CD4-positive, alpha-beta T cell treated with Interleukin-1 beta for 1 hour (primary cell): ENCODE measurements at regions not wholly inside any gene's neighbourhood (a gene's known extent, or its start where the extent isn't known, plus 50 kb on each side); places are given as distances from the start of the nearest gene placed in this dataset.
"Not testable (repeated sequence)": the region's sequence is repeated elsewhere in the genome, so short reads cannot be mapped to it uniquely, and the experiment has no call there.

Source experiments
- DNase-seq, 2 donors: peaks; one replicate each; pipeline ENCODE4 v3.0.0-alpha.2; 2020 to 2022

DNA sequence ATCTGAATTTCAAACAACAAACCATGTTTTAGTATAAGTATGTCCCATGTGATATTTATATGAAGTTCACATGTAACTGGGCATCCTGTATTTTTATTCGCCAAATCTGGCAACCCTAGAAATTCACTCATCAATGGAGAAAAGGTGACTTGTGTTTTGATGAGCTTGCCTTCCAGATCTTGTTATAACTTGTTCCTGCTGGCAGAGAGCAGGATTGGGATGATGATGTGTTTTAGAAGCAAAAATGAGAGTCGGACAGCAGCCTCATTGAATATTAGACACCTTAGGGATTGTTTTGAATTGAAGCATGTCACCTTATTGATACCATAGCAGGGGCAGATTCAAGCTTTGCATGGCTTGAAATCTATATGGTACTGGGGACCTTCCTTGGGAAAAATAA, 85.4 kb upstream of the MED13 start:
- DNase-seq: no peak

DNA sequence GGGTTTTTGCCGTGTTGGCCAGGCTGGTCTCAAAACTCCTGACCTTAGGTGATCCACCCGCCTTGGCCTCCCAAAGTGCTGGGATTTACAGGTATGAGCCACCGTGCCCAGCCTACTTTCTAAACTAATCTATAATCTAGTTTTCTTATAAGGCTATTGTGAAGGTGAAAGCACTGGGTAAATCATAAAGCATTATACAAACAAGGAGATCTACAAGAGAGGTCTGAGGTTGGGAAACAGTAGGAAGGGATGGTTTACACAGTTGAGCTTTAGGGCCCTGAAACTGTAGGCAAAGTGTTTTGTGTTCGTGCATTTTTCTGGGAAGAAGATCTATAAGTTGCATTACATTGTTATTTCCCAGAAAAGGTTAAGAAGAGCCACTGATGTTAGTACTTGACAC, 84.9 kb upstream of the MED13 start:
- DNase-seq: no peak

DNA sequence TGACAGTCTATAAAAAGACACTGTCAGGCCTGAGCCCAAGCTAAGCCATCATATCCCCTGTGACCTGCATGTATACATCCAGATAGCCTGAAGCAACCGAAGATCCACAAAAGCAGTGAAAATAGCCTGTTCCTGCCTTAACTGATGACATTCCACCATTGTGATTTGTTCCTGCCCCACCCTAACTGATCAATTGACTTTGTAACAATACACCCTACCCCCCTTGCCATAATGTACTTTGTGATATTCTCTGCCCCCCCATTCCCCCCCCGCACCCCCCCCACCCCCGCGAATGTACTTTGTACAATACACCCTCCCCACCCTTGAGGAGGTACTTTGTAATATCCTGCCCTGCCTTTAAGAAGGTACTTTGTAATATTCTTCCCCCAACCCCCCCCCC, 82.2 kb upstream of the MED13 start:
- no peak for DNase-seq

DNA sequence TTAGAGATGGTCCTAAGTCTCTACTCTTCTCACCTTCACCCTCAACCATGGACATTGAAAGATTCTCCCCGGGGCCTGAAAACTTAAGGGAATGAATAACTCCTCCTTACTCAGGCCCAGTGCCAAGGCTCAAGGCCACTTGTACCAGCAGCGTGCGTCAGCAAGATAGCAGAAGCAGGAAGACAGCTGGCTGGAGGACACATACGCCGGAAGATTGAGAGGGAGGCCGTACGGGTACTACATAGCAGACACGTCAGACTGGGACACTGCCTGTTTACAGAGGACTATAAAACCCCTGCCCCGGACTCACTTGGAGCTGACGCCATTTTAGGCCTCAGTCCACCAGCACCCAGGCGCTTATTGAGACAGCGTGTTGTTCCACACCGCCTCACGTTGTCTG, 75.8 kb upstream of the MED13 start:
- no peak for DNase-seq

DNA sequence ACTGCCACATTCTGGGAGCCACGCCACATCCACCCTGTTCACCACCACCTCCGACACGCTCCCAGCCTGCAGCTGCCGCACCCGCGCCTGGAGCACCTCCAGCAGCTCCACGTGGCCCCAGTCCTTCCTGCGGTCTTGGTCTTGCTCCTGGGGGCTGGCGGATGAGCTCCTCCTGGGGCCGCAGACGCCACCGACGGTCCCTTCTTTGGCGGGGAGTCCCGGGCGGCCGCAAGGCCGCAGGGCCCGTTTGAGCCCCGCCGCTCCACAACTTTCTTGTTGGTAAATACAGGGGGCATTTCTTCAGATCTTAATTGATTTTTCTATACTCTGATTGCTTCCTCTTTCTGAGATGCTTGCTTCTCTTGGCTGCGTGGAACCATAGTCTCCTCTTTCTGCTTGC, 75.3 kb upstream of the MED13 start:
- DNase-seq: no peak

DNA sequence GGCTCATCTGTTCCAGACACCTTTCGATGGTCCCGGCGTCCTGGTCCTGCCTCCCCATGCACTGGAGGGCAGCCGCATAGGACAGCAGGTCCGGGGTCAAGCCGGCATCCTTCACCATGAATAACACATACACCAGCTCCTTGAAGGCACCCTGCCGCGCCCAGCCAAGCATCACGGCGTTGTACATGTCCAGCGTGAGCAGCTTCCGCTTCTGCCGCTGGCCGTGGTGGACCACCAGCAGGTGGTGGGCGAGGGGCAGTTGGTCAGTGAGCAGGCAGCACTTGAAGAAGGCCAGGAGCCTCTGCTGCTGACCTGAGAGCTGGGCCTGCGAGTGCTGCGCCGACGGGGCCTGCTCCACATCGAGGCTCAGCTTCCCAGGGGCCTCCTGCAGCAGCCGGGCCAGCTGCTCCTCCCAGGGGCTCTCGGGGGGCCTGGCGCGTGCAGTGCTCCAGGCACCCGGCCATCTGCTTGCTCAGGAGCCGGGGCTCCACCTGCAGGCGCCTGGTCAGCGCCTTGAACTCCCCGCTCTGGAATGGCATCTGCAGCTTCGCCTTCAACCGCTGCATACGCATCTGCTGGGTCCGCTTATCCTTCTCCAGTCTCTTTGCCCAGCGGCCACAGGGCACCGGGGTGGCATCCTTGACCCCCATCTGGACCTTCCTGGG, 74.7 kb upstream of the MED13 start:
- not testable (repeated sequence) for DNase-seq

DNA sequence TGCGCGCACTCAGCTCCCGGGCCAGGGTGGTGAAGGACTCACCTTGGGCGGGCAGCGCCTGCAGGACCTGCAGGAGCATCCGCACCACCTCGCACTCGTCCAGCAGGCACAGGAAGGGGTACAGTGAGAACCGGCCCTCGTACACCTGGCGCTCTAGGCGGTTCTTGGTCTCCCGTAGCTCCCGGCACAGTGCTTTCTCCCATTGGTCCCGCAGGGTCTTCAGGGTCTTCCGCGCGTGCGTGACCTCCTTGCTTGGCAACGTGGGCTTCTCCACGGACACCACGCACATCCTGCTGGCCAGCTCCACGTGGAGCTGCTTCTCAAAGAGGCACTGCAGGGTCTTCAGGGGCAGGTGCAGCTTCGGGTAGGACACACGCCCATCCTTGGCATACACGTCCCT, 74.1 kb upstream of the MED13 start:
- DNase-seq: no peak

DNA sequence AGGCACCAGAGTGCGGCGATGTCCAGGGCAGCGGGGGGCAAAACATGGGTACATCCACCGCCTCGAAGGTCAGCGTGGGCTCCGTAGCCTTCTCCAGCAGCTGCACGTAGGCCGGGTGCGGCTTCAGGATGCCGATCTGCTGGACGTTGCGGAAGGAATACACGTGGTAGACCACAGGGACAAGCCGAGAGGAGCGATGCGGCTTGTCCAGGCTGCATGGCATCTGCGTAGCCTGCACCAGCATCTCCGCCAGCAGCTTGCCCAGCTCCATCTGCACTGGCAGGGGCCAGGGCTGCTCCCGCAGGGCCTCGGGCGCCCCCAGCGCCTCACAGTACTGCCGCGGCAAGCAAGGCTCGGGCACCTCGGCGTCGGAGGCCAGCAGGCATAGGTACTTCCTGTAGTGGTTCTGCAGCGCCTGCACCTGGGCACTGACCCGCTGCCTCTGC, 73.6 kb upstream of the MED13 start:
- DNase-seq: not testable (repeated sequence)

DNA sequence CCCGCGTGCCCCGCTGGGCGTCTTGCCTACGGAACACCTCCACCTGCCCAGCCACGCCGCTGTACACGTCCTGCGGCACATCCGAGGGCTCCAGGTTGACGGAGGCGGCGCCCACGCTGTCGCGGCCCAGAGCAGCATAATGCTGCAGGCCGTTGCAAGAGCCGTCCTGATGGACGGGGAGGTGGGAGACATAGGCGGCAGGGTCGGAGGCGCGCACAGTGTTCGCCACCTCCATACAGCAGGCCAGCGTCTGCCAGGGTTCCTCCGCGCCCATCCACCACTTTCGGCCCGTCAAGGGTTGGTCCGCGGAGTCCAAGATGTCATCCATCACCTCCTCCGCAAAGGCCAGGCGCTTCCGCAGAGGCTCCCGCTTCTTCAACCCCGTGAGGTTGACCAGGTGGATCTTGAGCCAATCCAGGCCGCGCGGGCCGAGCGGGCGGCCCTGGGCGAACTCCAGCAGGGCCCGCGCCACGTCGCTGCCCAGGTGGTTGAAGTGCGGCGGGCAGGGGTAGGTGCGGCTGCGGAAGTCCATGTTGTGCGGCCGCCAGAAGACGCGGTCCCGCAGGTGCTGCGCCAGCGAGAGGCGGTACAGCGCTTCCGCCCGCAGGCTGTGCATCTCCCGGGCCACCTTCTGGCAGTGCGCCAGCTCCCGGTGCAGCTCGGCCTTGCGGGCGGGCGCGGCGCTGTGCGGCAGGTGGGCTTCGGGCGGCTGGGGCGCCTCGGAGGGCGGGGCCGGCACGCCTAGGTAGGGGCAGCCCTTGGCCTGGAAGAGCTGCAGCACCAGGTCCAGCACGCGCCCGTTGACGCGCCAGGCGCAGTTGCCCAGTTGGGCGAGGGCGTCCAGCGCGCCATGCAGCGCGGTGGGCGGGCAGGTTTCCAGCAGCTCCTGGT, 72.9 kb upstream of the MED13 start:
- not testable (repeated sequence) for DNase-seq

DNA sequence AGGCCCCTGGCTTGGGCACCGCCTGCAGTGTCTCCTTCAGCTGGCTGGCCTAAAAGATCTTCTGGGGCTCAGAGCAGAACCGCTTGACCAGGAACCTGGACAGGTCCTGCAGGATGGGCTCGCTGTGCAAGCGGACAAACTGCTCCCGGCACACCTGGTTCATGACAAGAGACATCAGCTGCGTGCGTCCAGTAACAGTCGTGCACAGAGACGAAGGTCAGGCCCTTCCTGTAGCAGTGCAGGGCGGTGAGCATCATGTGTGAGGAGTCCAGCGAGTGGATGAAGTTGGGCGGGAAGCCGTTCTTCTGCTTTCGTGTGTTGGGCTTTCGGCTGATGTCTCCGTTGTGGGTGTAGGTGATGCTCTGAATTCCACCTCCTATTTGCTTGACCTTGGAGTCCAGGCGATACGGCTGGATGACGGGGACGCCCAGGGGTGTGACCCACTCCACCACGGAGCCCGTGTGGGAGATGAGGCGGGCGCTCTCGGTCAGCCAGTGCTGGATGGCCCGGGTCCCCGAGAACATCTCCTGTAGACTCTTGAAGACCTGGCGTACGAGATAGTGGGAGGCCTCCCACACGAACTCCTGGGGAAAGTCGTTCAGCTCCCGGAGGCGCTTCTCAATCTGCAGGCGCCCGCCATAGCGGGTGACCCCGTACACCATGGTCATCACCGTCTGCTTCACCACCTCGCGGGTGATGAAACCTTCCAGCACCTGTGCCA, 72.1 kb upstream of the MED13 start:
- DNase-seq: not testable (repeated sequence)

DNA sequence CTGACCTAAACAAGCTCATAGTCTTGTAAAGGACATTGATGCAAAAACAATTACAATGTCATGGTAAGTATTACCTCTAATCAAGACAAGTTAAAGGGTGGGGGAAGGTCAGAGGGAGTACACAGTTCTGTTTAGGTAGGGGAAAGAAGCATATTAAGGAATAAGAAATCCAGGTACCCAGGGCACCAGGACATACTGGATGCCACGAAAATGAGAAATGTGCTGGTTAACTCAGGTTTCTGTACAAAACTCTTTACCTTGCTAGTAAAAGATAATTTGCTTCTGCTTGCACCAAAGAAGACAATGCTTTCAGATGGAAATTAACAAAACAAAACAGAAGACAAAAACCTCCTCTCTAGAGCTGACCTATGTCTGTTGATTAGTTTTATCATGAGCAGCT, 70.7 kb upstream of the MED13 start:
- no peak for DNase-seq

DNA sequence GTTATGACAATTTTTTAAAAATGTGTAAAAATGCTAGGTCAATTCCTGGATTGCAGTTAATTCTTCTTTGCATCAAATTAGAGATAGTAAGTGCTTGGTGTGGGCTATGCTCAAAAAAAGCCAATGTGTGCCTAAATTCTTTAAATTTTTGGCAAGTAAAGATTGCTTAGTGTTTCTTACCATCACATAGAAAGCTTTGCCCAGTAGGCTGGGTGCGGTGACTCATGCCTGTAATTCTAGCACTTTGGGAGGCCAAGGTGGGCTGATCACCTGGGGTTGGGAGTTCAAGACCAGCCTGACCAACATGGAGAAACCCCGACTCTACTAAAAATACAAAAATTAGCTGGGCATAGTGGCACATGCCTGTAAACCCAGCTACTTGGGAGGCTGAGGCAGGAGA, 70.0 kb upstream of the MED13 start:
- DNase-seq: not testable (repeated sequence)

DNA sequence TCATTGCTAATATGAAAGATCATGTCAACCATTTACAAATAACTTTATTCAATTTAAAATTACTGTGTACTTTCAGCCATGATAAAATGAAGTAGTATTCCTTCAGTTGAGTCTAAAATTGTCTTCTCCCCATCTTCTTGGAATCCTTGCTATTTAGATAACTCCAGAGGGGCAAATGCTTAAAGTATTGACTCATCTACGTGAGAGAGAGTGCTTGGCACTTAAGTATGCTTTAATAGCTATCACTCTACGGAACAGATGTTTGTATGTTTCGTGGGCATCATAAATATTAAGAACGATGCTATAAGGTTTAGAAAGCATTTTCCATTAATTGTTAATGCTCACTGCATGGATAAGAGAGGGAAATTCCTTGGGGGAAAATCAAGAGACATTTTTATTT, 69.3 kb upstream of the MED13 start:
- no peak for DNase-seq

DNA sequence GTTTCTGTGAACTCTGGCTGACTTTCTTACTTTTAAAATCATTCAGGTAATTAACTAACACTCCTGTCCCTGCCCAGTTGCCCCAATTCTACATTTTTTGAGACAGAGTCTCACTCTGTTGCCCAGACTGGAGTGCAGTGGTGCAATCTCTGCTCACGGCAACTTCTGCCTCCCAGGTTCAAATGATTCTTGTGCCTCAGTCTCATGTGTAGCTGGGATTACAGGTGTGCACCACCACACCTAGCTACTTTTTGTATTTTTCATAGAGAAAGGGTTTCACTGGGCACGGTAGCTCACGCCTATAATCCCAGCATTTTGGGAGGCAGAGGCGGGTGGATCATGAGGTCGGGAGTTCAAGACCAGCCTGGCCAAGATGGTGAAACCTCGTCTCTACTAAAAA, 66.2 kb upstream of the MED13 start:
- not testable (repeated sequence) for DNase-seq

DNA sequence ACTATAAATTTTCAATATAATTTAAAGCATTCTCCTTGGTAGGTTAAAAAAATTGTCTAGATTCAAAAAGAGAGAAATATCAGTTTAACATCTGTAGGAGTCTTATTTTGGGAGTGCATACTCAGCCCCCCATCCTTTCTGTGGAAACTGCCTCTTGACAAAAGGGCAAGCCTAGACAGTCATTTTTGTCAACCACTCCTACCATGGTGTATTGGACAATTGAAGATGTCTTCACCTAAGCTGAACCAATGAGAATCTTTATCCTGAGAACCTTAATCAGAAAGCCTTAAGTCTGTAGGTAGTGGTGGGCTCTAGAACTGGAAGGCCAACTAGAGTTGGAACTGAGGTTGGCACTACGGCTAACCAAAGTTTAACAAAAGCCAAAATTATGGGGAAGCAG, 65.7 kb upstream of the MED13 start:
- no peak for DNase-seq

DNA sequence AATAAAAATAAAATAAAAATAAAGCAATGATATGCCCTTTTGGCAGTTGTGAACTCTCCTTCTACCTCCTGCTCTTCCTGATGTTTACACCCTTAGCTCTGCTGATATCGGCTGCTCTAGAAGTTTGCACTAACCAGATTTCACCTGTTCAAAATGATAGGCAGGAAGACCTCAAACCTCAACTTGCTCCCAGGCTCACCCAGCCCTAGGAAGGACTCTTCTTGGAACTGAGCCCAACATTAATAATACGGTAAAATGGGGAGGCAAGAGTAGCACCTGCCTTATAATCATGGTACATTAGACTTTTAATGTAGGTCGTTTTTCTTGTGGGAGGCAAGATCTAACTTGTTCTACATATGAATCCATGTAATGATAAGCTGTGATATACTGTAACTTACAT, 61.2 kb upstream of the MED13 start:
- no peak for DNase-seq

DNA sequence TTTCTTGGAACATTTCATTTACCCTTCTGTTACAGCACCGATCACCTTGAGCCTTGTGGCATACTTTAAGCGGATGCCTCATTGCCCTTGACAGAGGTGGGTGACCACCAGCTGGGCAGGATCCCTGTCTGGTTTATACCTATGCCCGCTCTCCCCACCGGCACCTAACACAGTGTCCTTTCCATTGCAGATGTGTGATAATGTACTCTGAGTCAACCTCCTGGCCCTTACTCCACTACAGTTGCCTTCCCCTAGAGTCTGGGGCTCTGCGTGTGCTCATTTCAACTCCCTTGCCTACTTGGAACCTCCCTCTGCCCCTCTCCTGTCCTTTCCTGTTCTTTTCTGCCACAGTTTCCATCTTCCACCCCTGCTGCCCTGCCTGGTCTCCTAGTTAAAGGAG, 60.2 kb upstream of the MED13 start:
- DNase-seq: no peak

DNA sequence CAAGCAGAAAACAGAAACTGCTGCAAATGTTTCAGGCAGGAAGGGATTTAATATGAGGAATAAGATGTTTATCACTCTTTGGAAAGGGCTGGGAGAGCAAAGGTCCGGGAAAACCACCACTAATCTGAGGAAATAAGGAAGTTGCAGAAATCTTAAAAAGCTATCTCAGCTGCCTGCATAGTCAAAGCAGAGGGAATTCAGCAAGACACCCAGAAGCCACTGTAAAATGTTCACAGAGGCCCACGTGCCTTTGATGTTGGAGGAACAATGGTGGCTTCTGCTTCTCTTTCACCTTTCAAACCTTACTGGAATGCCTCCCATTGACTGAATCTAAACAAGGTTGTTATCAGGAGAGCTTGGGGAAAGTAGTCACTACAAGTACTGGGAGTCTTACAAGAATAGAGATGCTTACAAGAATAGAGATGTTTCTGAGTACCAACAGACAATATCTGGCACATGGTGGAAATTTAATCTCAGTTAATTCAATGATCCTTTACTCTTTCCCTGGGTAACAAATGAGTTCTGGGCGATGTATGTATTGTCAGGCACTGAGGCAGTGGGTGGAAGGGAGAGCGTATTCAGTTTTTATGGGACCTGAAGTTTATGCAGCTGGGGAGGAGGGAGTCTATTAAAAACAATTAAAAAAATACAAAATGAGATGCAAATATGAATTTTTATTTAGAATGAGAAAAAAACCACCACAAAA, 56.1 kb upstream of the MED13 start:
- DNase-seq: no peak

DNA sequence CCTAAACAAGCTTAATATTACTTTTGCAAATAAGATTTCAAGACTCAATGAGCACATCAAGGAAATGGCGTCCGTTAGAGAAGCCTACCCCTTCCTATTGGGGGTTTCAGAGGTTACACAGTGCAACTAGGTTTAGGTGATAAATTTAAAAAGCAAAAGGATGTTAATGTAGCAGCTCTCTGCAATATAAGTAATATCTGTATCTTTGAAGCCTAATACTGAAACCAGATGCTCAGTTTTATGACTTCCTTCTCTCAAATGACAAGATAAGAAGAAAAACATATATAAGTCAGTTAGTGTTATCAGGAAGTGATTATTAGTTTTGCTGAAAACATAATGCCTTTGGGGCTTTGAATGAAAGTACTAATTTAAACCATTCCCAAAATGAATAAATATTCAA, 54.3 kb upstream of the MED13 start:
- no peak for DNase-seq
